Upper lobe of right lung (tissue), 1 donor: ENCODE measurements at regions not wholly inside any gene's neighbourhood (a gene's known extent, or its start where the extent isn't known, plus 50 kb on each side); places are given as distances from the start of the nearest gene placed in this dataset.
A peak's percentile ranks its signal among the peaks of the same experiment; 100 is the strongest.
"Not testable (repeated sequence)": the region's sequence is repeated elsewhere in the genome, so short reads cannot be mapped to it uniquely, and the experiment has no call there.

ENCODE experiments used
- ATAC-seq: fragments of 200-7000 bp; cut with Tn5 transposase; one replicate; pipeline ENCODE4 v1.9.1; 2020; ENCODE audit warnings: mild to moderate bottlenecking, moderate library complexity
- DNase-seq: peaks from one replicate; pipeline ENCODE4 v3.0.0-alpha.2; 2020
- H3K27ac ChIP-seq: fragments of 200-600 bp; one replicate; pipeline ENCODE4 v1.8.0; 2022
- H3K27me3 ChIP-seq: fragments of 200-600 bp; one replicate; pipeline ENCODE4 v1.8.0; 2022; ENCODE audit warnings: mild to moderate bottlenecking
- H3K36me3 ChIP-seq: fragments of 200-600 bp; one replicate; pipeline ENCODE4 v1.8.0; 2022
- H3K4me1 ChIP-seq: fragments of 200-600 bp; one replicate; pipeline ENCODE4 v1.8.0; 2022
- H3K4me3 ChIP-seq: fragments of 200-600 bp; one replicate; pipeline ENCODE4 v1.8.0; 2022; ENCODE audit warnings: mild to moderate bottlenecking
- H3K9me3 ChIP-seq: fragments of 200-600 bp; one replicate; pipeline ENCODE4 v1.8.0; 2022
- CTCF ChIP-seq: fragments of 200-600 bp; IDR thresholded peaks from one replicate; pipeline ENCODE4 v1.8.0; 2022; ENCODE audit warnings: antibody characterized with exemption
- intact Hi-C: fragments of 100-400 bp; cut with DNase I; formaldehyde crosslinking; loops from one replicate; pipeline ENCODE4 v1.11.0; 2022
- donor health status: DM: no; HTN: yes; CAD: no; lungs with severe emphysema.

DNA sequence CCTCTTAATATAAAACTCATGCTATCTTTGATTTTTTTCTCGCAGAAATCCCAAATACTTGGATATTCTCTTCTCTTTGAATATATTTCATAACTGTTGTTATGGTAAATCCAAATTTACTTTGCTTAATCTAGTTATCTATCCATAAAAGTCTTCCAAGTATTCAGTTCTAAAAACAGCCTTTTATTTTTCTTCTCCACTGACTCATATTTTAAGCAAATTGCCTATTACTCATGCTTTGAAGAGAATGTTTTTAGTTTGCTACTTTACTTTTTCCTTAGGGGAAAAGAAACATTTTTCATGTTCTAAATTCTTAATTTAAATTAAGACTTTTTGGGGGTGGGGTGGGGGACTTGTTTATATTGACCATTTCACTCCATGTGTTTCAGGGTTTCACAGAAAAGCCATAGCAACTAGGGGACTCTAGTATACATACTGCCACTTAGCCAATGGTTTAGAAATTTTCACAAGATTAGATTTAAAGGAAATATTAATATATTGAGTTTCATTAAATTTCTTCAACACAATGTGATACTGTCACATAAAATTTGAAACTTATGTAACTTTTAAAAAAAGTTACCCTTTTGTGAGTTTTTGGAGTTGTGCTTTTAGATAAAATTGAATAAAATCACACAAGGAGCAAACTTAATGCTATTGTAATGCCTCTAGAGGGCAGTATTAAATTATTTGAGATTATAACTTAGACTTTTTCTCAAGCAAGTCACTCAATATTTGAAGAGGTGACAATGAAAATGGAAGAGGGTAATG, 545.8 kb upstream of the ARRDC3 start:
- TF ChIP-seq CTCF = peak; percentile 54
- H3K9me3 ChIP-seq = no peaks in the 10 kb centered on the region
- H3K4me1 ChIP-seq = no peaks in the 10 kb centered on the region
- intact Hi-C loops = no loop called here
- H3K27me3 ChIP-seq = no peaks in the 10 kb centered on the region
- no peak overlapping the region for H3K27ac ChIP-seq
- ATAC-seq = no peak
- H3K4me3 ChIP-seq = no peak overlapping the region
- H3K36me3 ChIP-seq = no peaks in the 10 kb centered on the region
- DNase-seq = no peak

DNA sequence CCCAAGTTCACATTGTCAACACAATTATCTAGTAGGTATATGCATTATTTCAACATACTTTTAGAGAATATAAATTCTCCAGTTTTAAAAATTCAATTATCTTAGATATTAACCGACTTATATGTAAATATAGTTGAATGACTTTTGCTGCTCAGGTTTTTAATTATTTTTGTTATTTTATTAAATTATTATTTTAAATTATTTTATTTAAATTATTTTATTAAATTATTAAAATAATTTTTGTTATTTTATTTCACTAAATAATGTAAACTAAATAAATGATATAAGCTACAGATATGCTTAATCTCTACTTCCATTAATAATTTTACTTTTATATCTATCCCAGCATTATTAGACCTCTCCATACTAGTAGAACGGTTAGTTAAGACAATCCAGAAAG, 544.3 kb upstream of the ARRDC3 start:
- no peaks in the 10 kb centered on the region for H3K36me3 ChIP-seq
- no peak for TF ChIP-seq CTCF
- no peak overlapping the region for H3K27ac ChIP-seq
- DNase-seq = no peak
- H3K4me1 ChIP-seq = no peaks in the 10 kb centered on the region
- no peaks in the 10 kb centered on the region for H3K27me3 ChIP-seq
- no peak for ATAC-seq
- intact Hi-C loops = no loop called here
- H3K9me3 ChIP-seq = no peaks in the 10 kb centered on the region
- no peak overlapping the region for H3K4me3 ChIP-seq

GRCh38 chr5:91925249-91925648, 542.1 kb upstream of the ARRDC3 start:
- no peak for TF ChIP-seq CTCF
- Histone ChIP-seq H3K36me3 (no peaks in the 10 kb centered on the region), H3K27me3 (no peaks in the 10 kb centered on the region), H3K4me3 (no peak overlapping the region), H3K4me1 (no peaks in the 10 kb centered on the region), H3K9me3 (no peaks in the 10 kb centered on the region), H3K27ac (no peak overlapping the region)
- DNase-seq (no peak), ATAC-seq (no peak)
- intact Hi-C loops = no loop called here

- H3K36me3 ChIP-seq, ATAC-seq, H3K27ac ChIP-seq, H3K9me3 ChIP-seq, H3K4me3 ChIP-seq, intact Hi-C loops, H3K27me3 ChIP-seq, DNase-seq, H3K4me1 ChIP-seq: not testable (repeated sequence)
Measured at GRCh38 chr5:91917037-91917814, 534.1 kb upstream of the ARRDC3 start.

- no peak for TF ChIP-seq CTCF
- DNase-seq (no peak), ATAC-seq (no peak)
- Histone ChIP-seq H3K27me3 (no peaks in the 10 kb centered on the region), H3K9me3 (no peaks in the 10 kb centered on the region), H3K36me3 (no peaks in the 10 kb centered on the region), H3K27ac (no peak overlapping the region), H3K4me1 (no peaks in the 10 kb centered on the region), H3K4me3 (no peak overlapping the region)
- intact Hi-C loops = no loop called here
Measured at GRCh38 chr5:91910655-91911054, 527.5 kb upstream of the ARRDC3 start.

- DNase-seq (no peak), ATAC-seq (no peak)
- no peaks in the 10 kb centered on the region for H3K4me1 ChIP-seq
- TF ChIP-seq CTCF = no peak
- no peak overlapping the region for H3K27ac ChIP-seq
- H3K9me3 ChIP-seq = no peaks in the 10 kb centered on the region
- intact Hi-C loops = no loop called here
- no peak overlapping the region for H3K4me3 ChIP-seq
- no peaks in the 10 kb centered on the region for H3K36me3 ChIP-seq
- no peaks in the 10 kb centered on the region for H3K27me3 ChIP-seq
Measured at GRCh38 chr5:91910247-91910646, 527.1 kb upstream of the ARRDC3 start.
